Esophagus muscularis mucosa (tissue), 4 donors: ENCODE measurements at regions not wholly inside any gene's neighbourhood (a gene's known extent, or its start where the extent isn't known, plus 50 kb on each side); places are given as distances from the start of the nearest gene placed in this dataset.

Source experiments
- EP300 ChIP-seq: sonication (generic); formaldehyde crosslinking; IDR thresholded peaks from one replicate; pipeline ENCODE4 v1.6.1; 2017; ENCODE audit warnings: antibody characterized with exemption
- POLR2A ChIP-seq: fragments of 450-650 bp; IDR thresholded peaks from one replicate; pipeline ENCODE4 v1.6.1; 2017; ENCODE audit warnings: antibody characterized with exemption, moderate library complexity, mild to moderate bottlenecking, low read depth
- POLR2AphosphoS5 ChIP-seq, 2 donors: sonication (generic); formaldehyde crosslinking; IDR thresholded peaks; one replicate each; pipeline ENCODE4 v1.6.1; 2017; ENCODE audit warnings: antibody characterized with exemption in 2 of 2
- TF ChIP-seq, protein P1 (sequence below), 3 experiments: fragments of 200-600 bp in 2 of 3; fragments of 450-650 bp in 1 of 3; sonication (generic) in 2 of 3; IDR thresholded peaks; one replicate each; pipeline ENCODE4 v1.5.1; 2017 to 2019; ENCODE audit warnings: antibody characterized with exemption in 3 of 3, mild to moderate bottlenecking in 2 of 3, moderate library complexity in 1 of 3

DNA sequence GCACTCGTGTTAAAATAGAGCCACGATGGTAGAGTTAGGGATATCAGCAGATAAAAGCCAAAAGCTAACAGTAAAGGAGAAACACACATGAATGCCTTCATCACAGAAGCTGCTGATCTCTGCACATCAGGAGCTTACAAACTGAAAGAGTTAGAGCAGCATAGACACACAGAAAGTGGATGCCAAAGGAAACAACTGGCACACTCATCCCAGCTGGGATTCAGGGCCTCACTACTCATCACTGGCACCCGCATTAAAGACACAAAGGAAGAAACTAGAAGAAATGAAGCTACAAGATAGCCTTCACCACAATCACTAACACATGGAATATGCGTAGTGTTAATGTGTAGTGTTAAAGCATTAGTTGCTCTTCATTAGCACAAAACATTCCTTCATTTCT lies 156.4 kb upstream of the TBL1X start:
- TF ChIP-seq, protein P1, sequence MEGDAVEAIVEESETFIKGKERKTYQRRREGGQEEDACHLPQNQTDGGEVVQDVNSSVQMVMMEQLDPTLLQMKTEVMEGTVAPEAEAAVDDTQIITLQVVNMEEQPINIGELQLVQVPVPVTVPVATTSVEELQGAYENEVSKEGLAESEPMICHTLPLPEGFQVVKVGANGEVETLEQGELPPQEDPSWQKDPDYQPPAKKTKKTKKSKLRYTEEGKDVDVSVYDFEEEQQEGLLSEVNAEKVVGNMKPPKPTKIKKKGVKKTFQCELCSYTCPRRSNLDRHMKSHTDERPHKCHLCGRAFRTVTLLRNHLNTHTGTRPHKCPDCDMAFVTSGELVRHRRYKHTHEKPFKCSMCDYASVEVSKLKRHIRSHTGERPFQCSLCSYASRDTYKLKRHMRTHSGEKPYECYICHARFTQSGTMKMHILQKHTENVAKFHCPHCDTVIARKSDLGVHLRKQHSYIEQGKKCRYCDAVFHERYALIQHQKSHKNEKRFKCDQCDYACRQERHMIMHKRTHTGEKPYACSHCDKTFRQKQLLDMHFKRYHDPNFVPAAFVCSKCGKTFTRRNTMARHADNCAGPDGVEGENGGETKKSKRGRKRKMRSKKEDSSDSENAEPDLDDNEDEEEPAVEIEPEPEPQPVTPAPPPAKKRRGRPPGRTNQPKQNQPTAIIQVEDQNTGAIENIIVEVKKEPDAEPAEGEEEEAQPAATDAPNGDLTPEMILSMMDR (IDR thresholded peaks at IDR 0.05): no peak
- TF ChIP-seq POLR2A (no peak), EP300 (no peak), POLR2AphosphoS5 (IDR thresholded peaks at IDR 0.05) (no peak)
